ENCODE measurements at regions not wholly inside any gene's neighbourhood (a gene's known extent, or its start where the extent isn't known, plus 50 kb on each side); places are given as distances from the start of the nearest gene placed in this dataset.

- WGBS, 4 donors: 65 to 75% (median 73%) methylated on average over 2 of the region's 2 CpGs
Observed at GRCh38 chr13:85537601-85538000, 261.6 kb downstream of the SLITRK6 start.

GRCh38 chr13:85536706-85537105 lies 262.5 kb downstream of the SLITRK6 start:
- ATAC-seq: no peak
- H3K27me3 ChIP-seq: no peaks in the 10 kb centered on the region
- intact Hi-C loops (cut with DNase I): no loop called here
- H3K4me3 ChIP-seq: no peak overlapping the region
- WGBS, 4 donors: 75 to 87% (median 78%) methylated on average over 1 of the region's 1 CpG
- H3K27ac ChIP-seq: no peak overlapping the region
- no peak for DNase-seq
- H3K4me1 ChIP-seq: no peaks in the 10 kb centered on the region
- TF ChIP-seq CTCF (IDR thresholded peaks at IDR 0.05): no peak
- TF ChIP-seq POLR2A (IDR thresholded peaks at IDR 0.05): no peak
- no peaks in the 10 kb centered on the region for H3K36me3 ChIP-seq
- peaks cover 0 to 4% (median 0%) of the 10 kb centered on the region in 12 donors for H3K9me3 ChIP-seq

More at GRCh38 chr13:85537601-85538000, 261.6 kb downstream of the SLITRK6 start:
- Histone ChIP-seq H3K9me3 (no peaks in the 10 kb centered on the region), H3K4me1 (no peaks in the 10 kb centered on the region), H3K27ac (no peak overlapping the region), H3K27me3 (no peaks in the 10 kb centered on the region), H3K4me3 (no peak overlapping the region), H3K36me3 (no peaks in the 10 kb centered on the region)
- no peak for ATAC-seq
- intact Hi-C loops (cut with DNase I): no loop called here
- DNase-seq: no peak
- TF ChIP-seq CTCF (IDR thresholded peaks at IDR 0.05): no peak
- TF ChIP-seq POLR2A (IDR thresholded peaks at IDR 0.05): no peak

GRCh38 chr13:85535316-85536084 lies 263.7 kb downstream of the SLITRK6 start:
- ATAC-seq: no peak
- 75 to 86% (median 83%) methylated on average over 4 of the region's 4 CpGs for WGBS, 4 donors

GRCh38 chr13:85533911-85534310 lies 265.3 kb downstream of the SLITRK6 start:
- Histone ChIP-seq H3K36me3 (no peaks in the 10 kb centered on the region), H3K9me3 (peaks cover 0 to 5% (median 0%) of the 10 kb centered on the region in 12 donors), H3K27ac (no peak overlapping the region), H3K4me1 (no peaks in the 10 kb centered on the region), H3K4me3 (no peak overlapping the region), H3K27me3 (no peaks in the 10 kb centered on the region)
- no peak for DNase-seq
- TF ChIP-seq CTCF (IDR thresholded peaks at IDR 0.05): no peak
- TF ChIP-seq POLR2A (IDR thresholded peaks at IDR 0.05): no peak
- WGBS, 4 donors: 73 to 83% (median 79%) methylated on average over 2 of the region's 2 CpGs
- ATAC-seq: no peak
- intact Hi-C loops (cut with DNase I): no loop called here

More at GRCh38 chr13:85535316-85536084, 263.7 kb downstream of the SLITRK6 start:
- Histone ChIP-seq H3K27me3 (no peaks in the 10 kb centered on the region), H3K9me3 (peaks cover 0 to 5% (median 0%) of the 10 kb centered on the region in 12 donors), H3K27ac (no peak overlapping the region), H3K4me3 (no peak overlapping the region), H3K36me3 (no peaks in the 10 kb centered on the region), H3K4me1 (no peaks in the 10 kb centered on the region)
- no peak for TF ChIP-seq CTCF (IDR thresholded peaks at IDR 0.05)
- TF ChIP-seq POLR2A (IDR thresholded peaks at IDR 0.05): no peak
- intact Hi-C loops (cut with DNase I): no loop called here
- DNase-seq: no peak
